Skeletal muscle satellite cell (primary cell): ENCODE measurements at regions not wholly inside any gene's neighbourhood (a gene's known extent, or its start where the extent isn't known, plus 50 kb on each side); places are given as distances from the start of the nearest gene placed in this dataset.

Source experiments
- H3K27me3 ChIP-seq: 2 replicates; pipeline ENCODE4 v1.7.0; 2013; ENCODE audit warnings: low read length; ENCODE audit not compliant: control insufficient read depth, insufficient read depth
- H3K36me3 ChIP-seq: 2 replicates; pipeline ENCODE4 v1.7.0; 2013; ENCODE audit warnings: mild to moderate bottlenecking, control low read depth, low read length; ENCODE audit not compliant: insufficient read depth
- H3K4me1 ChIP-seq: 2 replicates; pipeline ENCODE4 v1.7.0; 2013; ENCODE audit warnings: low read length; ENCODE audit not compliant: control insufficient read depth, insufficient read depth
- H3K4me2 ChIP-seq: 2 replicates; pipeline ENCODE4 v1.7.0; 2013; ENCODE audit warnings: mild to moderate bottlenecking, low read length
- H3K4me3 ChIP-seq: 2 replicates; pipeline ENCODE4 v1.7.0; 2013; ENCODE audit warnings: low read length
- H3K9ac ChIP-seq: 2 replicates; pipeline ENCODE4 v1.7.0; 2013; ENCODE audit warnings: mild to moderate bottlenecking, low read depth, low read length, moderate library complexity
- H3K9me3 ChIP-seq: replicated peaks from 2 replicates; pipeline ENCODE4 v1.7.0; 2013; ENCODE audit warnings: mild to moderate bottlenecking, control low read depth, low read length

DNA sequence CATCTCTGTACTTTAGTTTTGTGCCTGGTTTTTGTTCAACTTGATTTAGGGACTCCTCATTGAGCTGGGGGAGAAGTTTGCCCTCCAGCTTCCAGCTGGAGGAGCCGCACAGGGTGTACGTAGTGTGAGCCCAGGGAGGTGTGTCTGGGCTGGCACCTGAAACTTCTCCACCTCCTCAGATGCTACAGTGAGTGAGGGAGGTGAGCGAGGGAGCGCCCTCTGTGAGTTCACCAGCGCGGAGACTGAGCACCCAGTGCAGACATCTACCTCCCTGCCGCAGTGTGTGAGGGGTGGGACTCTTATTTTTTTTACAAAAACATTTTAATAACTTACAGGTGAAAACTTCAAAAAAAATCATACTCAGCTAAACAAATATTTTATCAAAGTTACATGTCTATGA is 204.2 kb upstream of the HS6ST1 start:
- H3K4me2 ChIP-seq, result no peak overlapping the region
- no peak overlapping the region for H3K4me3 ChIP-seq
- H3K36me3 ChIP-seq, result no peaks in the 10 kb centered on the region
- no peaks in the 10 kb centered on the region for H3K9me3 ChIP-seq
- no peak overlapping the region for H3K9ac ChIP-seq
- no peaks in the 10 kb centered on the region for H3K27me3 ChIP-seq
- no peaks in the 10 kb centered on the region for H3K4me1 ChIP-seq

DNA sequence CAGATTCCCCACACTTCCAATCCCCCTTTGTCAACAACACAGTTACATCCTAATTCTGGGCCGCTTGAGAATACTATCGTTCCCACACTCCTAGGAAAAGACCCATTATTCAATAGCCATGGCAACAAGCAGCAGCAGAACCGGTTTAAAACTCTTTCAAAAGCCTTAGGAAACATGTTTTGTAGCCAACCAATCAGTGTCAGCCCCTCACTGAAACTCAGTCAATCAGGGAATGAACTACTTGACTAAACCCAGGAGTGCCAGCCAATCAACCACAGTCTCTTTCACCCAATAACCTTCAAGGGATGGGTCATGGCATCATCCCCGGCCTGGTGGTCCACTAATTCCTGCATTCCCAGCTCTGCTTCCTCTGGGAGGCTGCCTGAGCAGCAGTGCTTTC is 204.8 kb upstream of the HS6ST1 start:
- Histone ChIP-seq H3K27me3 (no peaks in the 10 kb centered on the region), H3K36me3 (no peaks in the 10 kb centered on the region), H3K4me3 (no peak overlapping the region), H3K4me1 (no peaks in the 10 kb centered on the region), H3K9ac (no peak overlapping the region), H3K4me2 (no peak overlapping the region), H3K9me3 (no peaks in the 10 kb centered on the region)

DNA sequence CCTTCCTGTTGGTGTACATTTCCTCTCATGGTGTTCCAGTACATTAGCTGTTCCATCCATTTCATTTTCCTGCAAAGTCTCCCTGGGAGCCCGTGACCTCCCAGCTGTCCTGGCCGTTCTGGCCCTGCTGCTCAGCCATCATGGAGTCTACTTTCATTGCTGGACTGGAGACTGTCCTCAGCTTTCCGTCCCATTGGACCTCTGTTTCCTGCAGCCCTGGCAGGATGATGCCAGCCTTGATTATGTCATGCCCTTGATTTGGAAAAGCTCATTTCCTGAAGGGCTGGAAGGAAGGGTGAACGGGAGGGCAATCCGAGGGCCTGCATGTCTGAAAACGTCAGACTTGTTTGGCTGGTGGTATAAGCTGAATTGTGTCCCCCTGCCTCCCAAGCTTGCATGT is 205.5 kb upstream of the HS6ST1 start:
- Histone ChIP-seq H3K9me3 (no peaks in the 10 kb centered on the region), H3K9ac (no peak overlapping the region), H3K4me1 (no peaks in the 10 kb centered on the region), H3K4me2 (no peak overlapping the region), H3K4me3 (no peak overlapping the region), H3K27me3 (no peaks in the 10 kb centered on the region), H3K36me3 (no peaks in the 10 kb centered on the region)

DNA sequence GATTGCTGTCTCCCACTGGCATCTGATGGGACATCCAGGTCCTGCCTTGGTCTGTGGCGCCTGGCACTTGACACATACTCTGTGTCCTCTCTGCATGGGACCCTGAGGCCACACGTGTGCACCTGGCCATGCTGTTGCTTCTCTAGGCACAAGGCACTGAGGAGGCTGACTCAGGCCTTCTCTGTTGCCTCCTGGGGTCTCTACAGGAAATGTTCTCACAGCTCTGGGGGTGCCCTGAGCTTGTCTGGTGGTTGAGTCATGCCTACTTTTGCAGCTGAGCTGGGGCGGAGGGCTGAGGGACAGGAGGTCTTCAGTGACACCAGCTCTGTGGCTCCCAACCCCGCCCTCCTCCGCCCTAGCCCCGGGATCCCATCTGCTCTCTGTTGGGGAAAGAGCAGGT is 207.0 kb upstream of the HS6ST1 start:
- no peak overlapping the region for H3K4me2 ChIP-seq
- H3K9ac ChIP-seq, result no peak overlapping the region
- no peaks in the 10 kb centered on the region for H3K27me3 ChIP-seq
- no peaks in the 10 kb centered on the region for H3K36me3 ChIP-seq
- H3K4me1 ChIP-seq, result no peaks in the 10 kb centered on the region
- no peak overlapping the region for H3K4me3 ChIP-seq
- H3K9me3 ChIP-seq, result no peaks in the 10 kb centered on the region

DNA sequence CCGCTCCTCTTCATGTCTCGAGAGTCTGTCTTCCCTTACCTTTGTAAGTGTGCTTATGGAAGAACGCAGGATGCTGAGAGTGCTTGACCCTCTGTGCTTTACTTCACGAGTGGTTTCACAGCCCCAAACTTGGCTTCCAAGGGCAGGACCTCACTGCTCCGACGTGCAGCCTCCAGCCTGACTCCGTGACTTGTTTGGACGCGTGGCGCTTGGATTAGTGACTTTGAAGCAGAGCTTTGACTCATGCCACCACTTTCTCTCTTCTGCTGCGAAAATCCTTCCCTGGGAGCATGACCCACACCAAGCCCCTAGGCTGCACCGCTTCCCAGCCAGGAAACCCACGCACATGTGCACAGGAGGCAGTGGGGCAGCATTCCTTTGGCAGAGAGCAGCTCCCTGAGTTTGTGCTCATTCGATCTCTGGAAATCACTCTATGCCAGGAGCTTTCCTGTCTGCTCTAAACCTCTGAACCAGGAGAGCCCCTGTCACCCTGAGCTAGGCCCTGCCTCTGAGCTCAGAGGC is 207.8 kb upstream of the HS6ST1 start:
- Histone ChIP-seq H3K9ac (no peak overlapping the region), H3K36me3 (no peaks in the 10 kb centered on the region), H3K27me3 (no peaks in the 10 kb centered on the region), H3K4me2 (no peak overlapping the region), H3K4me3 (no peak overlapping the region), H3K9me3 (no peaks in the 10 kb centered on the region), H3K4me1 (no peaks in the 10 kb centered on the region)

DNA sequence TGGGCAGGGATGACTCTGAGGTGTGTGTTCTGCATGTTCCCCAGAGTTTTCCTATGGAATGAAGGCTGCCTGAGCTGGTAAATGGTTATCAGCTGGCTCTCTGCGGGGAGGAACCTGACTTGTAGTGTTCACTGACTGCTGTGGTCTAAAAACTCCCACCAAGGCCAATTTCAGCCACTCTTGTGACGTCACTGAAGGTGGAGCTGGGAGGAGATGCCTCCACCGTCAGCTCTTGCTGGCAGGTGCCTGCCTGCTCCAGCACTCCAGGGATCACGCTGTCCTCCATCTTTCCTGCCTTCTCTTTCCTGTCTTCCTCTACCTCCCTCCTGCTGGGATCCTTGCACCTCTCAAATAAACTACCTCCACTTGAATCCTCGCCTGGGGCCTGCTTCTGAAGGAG is 209.5 kb upstream of the HS6ST1 start:
- Histone ChIP-seq H3K9me3 (no peaks in the 10 kb centered on the region), H3K4me1 (no peaks in the 10 kb centered on the region), H3K36me3 (no peaks in the 10 kb centered on the region), H3K9ac (no peak overlapping the region), H3K4me2 (no peak overlapping the region), H3K4me3 (no peak overlapping the region), H3K27me3 (no peaks in the 10 kb centered on the region)

DNA sequence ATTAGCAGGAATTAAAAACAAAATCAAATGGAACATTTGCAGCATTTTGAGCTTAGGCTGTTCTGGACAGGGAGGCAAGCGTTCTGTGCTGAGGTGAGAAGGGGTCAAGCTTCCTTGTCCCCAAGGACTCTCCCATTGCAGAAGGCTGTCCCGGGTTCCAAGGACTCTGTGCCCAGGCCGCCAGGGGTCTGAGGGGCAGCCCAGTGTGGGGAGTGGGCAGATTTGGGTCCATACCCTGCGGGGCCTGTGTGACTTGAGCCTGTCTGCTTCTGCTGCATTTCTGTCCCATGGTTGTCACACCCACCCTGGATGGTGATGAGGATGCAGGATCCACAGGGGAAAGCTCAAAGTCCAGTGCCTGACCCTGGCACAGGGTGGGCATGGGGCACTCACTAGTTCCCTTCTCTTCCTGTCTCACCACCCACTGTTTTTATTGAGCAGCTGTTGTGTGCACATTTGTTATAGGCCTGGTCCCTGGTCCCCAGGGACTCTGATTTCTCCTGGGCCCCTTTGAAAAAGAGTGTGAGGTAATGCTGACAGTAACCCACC is 211.4 kb upstream of the HS6ST1 start:
- Histone ChIP-seq H3K4me3 (no peak overlapping the region), H3K27me3 (no peaks in the 10 kb centered on the region), H3K36me3 (no peaks in the 10 kb centered on the region), H3K4me1 (no peaks in the 10 kb centered on the region), H3K9ac (no peak overlapping the region), H3K9me3 (no peaks in the 10 kb centered on the region), H3K4me2 (no peak overlapping the region)

DNA sequence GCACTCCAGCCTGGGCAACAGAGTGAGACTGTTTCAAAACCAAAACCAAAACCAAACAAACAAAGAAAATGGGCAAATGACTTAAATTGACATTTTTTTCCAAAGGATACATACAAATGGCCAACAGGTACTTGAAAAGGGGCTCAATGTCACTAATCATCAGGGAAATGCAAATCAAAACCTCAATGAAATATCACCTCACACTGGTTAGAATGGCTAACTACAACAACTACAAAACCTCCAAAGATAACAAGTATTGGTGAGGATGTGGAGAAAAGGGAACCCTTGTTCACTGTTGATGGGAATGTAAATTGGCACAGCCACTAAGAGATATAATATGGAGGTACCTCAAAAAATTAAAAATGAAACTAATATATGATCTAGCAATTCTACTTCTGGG is 213.2 kb upstream of the HS6ST1 start:
- Histone ChIP-seq H3K27me3 (no peaks in the 10 kb centered on the region), H3K9ac (no peak overlapping the region), H3K36me3 (no peaks in the 10 kb centered on the region), H3K4me1 (no peaks in the 10 kb centered on the region), H3K4me3 (no peak overlapping the region), H3K9me3 (no peaks in the 10 kb centered on the region), H3K4me2 (no peak overlapping the region)

DNA sequence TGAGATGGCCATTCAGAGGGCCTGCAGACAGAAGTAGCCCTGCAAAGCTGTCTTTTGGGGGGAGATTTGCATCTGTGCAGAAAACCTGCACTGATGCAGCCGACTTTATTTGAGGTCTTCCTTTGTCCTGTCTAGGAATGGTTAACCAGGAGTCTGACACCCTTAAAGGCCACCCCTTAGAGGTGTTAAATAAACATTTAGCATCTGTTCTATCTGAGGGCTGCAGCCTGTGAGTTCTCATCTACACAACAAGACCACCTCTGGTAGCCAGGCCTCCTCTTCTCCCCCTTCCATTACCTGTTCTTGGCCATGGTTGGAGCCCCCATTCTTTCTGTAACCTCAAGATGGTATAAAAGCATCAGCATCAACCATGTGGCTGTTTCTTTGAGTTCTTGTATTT is 214.4 kb upstream of the HS6ST1 start:
- Histone ChIP-seq H3K9me3 (no peaks in the 10 kb centered on the region), H3K9ac (no peak overlapping the region), H3K4me3 (no peak overlapping the region), H3K4me2 (no peak overlapping the region), H3K27me3 (no peaks in the 10 kb centered on the region), H3K4me1 (no peaks in the 10 kb centered on the region), H3K36me3 (no peaks in the 10 kb centered on the region)

DNA sequence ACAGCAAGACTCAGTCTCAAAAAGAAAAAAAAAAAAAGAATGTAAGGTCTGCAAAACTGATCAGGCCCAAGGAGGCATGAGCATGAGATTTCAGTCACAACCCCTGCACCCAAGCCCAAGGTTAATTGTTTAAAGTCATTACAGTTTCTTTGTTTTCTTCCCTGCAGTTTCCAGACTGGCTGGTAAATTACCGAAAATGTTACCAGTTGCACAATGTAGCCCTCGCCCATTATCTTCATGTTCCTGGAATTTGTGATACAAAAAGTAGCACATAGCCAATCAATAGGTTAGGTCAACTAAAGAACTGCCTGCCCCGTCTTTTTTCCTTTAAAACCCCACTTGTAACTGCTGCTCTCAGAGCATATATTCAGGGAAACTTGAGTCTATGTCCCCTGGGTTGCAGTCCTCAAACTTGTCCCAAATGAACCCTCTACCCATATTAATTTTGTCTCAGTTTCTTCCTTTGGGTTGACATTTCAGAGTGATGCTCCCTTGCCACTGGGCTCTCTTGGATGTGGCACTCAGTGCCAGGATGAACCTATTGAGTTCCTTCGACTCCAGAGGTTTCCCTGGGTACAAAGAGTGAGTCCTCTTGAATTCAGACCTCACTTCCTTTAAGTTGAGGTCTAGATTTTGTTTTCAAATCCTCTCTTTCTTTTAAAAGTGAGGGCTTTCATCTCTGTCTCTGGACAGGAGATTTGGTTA is 216.2 kb upstream of the HS6ST1 start:
- no peaks in the 10 kb centered on the region for H3K9me3 ChIP-seq
- H3K4me1 ChIP-seq, result no peaks in the 10 kb centered on the region
- no peaks in the 10 kb centered on the region for H3K27me3 ChIP-seq
- no peak overlapping the region for H3K4me3 ChIP-seq
- H3K36me3 ChIP-seq, result no peaks in the 10 kb centered on the region
- no peak overlapping the region for H3K4me2 ChIP-seq
- no peak overlapping the region for H3K9ac ChIP-seq

DNA sequence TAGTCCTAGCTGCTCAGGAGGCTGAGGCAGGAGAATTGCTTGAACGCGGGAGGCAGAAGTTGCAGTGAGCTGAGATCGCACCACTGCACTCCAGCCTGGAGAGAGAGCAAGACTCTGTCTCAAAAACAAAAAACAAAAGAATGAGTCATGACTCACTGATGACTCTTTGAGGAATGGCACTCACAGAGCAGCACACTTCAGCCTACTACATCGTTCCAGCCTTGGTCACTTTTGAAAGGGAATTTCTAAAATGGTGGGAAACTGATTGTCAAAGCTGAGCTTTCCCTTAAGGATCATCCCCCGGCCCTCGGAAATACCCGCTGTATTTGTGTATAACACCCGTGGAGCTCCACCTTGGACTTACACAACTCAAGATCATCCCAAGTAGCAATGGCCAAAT is 217.3 kb upstream of the HS6ST1 start:
- H3K9ac ChIP-seq, result no peak overlapping the region
- H3K27me3 ChIP-seq, result no peaks in the 10 kb centered on the region
- H3K4me3 ChIP-seq, result no peak overlapping the region
- H3K4me1 ChIP-seq, result no peaks in the 10 kb centered on the region
- H3K36me3 ChIP-seq, result no peaks in the 10 kb centered on the region
- H3K9me3 ChIP-seq, result no peaks in the 10 kb centered on the region
- no peak overlapping the region for H3K4me2 ChIP-seq

DNA sequence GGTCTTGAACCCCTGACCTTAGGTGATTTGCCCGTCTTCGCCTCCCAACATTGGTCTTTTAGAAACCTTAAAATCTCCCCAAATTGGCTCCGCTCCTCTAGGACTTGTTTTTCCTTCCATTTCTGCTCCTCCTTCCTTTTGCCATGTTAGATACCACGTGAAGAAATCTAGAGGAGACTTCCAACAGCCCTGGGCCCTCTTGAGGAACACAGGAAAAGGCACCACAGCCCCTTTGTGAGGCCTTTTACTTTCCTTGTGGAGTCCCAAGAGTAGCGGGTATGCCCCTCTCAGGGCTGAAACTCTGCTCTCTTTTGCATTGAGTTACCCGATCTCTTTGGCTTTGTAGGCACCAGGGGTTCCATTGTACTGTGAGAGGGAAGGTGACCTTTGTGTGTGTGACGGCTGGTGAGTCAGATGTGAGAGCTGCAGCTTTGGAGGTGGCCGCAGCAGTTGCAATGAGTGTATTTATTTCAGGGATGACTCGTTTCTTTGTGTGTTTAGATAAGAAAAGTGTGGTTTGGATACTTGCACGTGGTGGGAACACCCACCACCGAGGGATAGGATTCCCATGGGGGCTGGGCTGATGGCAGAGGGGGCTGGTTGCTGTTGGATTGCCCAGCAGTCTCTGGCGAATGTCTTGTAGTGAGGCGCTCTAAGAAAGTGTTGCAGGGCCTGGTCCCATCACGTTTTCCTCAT is 218.4 kb upstream of the HS6ST1 start:
- Histone ChIP-seq H3K9ac (no peak overlapping the region), H3K9me3 (no peaks in the 10 kb centered on the region), H3K4me3 (no peak overlapping the region), H3K4me1 (no peaks in the 10 kb centered on the region), H3K4me2 (no peak overlapping the region), H3K27me3 (no peaks in the 10 kb centered on the region), H3K36me3 (no peaks in the 10 kb centered on the region)
